Esophagus squamous epithelium (tissue), 5 donors: ENCODE measurements at regions not wholly inside any gene's neighbourhood (a gene's known extent, or its start where the extent isn't known, plus 50 kb on each side); places are given as distances from the start of the nearest gene placed in this dataset.

ENCODE experiments used
- DNase-seq: peaks from one replicate; lab custom pipeline; 2025; lab: John Stamatoyannopoulos, UW
- H3K27ac ChIP-seq, 4 donors: fragments of 200-600 bp; sonication (generic); one replicate each; pipeline ENCODE4 v1.5.1; 2016 to 2019; ENCODE audit warnings: mild to moderate bottlenecking in 1 of 4
- H3K27me3 ChIP-seq, 4 donors: fragments of 200-600 bp; sonication (generic); 1 replicate in 3 of 4; 2 replicates in 1 of 4; pipeline versions ENCODE4 v1.5.1 to v1.6.0; 2017 to 2021; ENCODE audit warnings: antibody characterized with exemption in 1 of 4
- H3K36me3 ChIP-seq, 3 donors: fragments of 200-600 bp; sonication (generic); one replicate each; pipeline ENCODE4 v1.5.1; 2016 to 2019
- H3K4me1 ChIP-seq, 3 donors: fragments of 200-600 bp; sonication (generic); one replicate each; pipeline ENCODE4 v1.5.1; 2017 to 2019
- H3K4me3 ChIP-seq, 4 donors: fragments of 200-600 bp; sonication (generic); 1 replicate in 3 of 4; 2 replicates in 1 of 4; pipeline ENCODE4 v1.5.1; 2016 to 2019; ENCODE audit warnings: mild to moderate bottlenecking in 2 of 4, moderate library complexity in 1 of 4
- H3K9me3 ChIP-seq, 3 donors: fragments of 200-600 bp; sonication (generic); one replicate each; pipeline ENCODE4 v1.5.1; 2016 to 2019
- CTCF ChIP-seq, 6 experiments: fragments of 450-650 bp in 4 of 6; fragments of 200-600 bp in 2 of 6; sonication (generic) in 2 of 6; IDR thresholded peaks; one replicate each; pipeline ENCODE4 v1.5.1; 2016 to 2019; ENCODE audit warnings: antibody characterized with exemption in 6 of 6, mild to moderate bottlenecking in 4 of 6, moderate library complexity in 4 of 6
- POLR2A ChIP-seq, 4 donors: fragments of 450-650 bp; IDR thresholded peaks; one replicate each; pipeline ENCODE4 v1.6.1; 2017; ENCODE audit warnings: antibody characterized with exemption in 4 of 4, mild to moderate bottlenecking in 4 of 4, moderate library complexity in 3 of 4
- WGBS, 2 donors: methylation state at CpG; one replicate each; pipeline ENCODE4 v1.1.5; 2018; 5-methylcytosine and 5-hydroxymethylcytosine counted together
- intact Hi-C: fragments of 100-400 bp; cut with DNase I; formaldehyde crosslinking; loops from one replicate; pipeline ENCODE4 v1.15.0; 2022
- donor health status: DM: yes; HTN: yes; CAD: no.

- Histone ChIP-seq H3K4me3 (no peak overlapping the region), H3K9me3 (peaks cover 0 to 55% (median 6%) of the 10 kb centered on the region in 3 donors), H3K4me1 (no peaks in the 10 kb centered on the region), H3K36me3 (no peaks in the 10 kb centered on the region), H3K27ac (no peak overlapping the region), H3K27me3 (no peaks in the 10 kb centered on the region)
- DNase-seq: no peak
- 78 to 79% methylated on average over 7 to 8 of the region's 8 CpGs for WGBS, 2 donors
- TF ChIP-seq CTCF (IDR thresholded peaks at IDR 0.05): no peak
- no peak for TF ChIP-seq POLR2A (IDR thresholded peaks at IDR 0.05)
- intact Hi-C loops: no loop called here
These were observed 125.9 kb upstream of the USP29 start for GRCh38 chr19:56993851-56994250.

GRCh38 chr19:56994251-56995017 lies 125.4 kb upstream of the USP29 start:
- Histone ChIP-seq H3K4me3 (no peak overlapping the region), H3K36me3 (no peaks in the 10 kb centered on the region), H3K4me1 (no peaks in the 10 kb centered on the region), H3K27ac (no peak overlapping the region), H3K9me3 (peaks cover 0 to 53% (median 6%) of the 10 kb centered on the region in 3 donors), H3K27me3 (no peaks in the 10 kb centered on the region)
- intact Hi-C loops: no loop called here
- TF ChIP-seq CTCF (IDR thresholded peaks at IDR 0.05) (no peak), POLR2A (IDR thresholded peaks at IDR 0.05) (no peak)
- WGBS, 2 donors: 72 to 74% methylated on average over 9 to 16 of the region's 23 CpGs
- no peak for DNase-seq

DNA sequence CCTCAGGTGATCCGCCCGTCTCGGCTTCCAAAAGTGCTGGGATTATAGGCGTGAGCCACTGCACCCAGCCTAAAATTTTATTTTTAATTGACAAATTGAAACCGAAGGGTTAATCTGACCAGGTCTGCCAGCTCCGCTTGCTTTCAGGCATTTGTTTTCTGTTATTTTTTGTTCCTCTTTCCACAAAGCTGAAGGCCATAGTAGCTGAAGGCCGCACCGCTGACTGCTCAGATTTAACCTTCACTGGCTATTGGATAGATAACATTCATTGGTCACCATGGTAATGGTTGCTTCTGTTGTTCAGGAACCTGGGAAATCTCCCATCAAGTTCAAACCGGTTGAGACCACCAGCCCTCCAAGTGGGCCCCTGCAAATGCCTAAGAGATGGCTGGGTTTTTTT lies 124.5 kb upstream of the USP29 start:
- H3K9me3 ChIP-seq: peaks cover 0 to 44% (median 6%) of the 10 kb centered on the region in 3 donors
- no peaks in the 10 kb centered on the region for H3K36me3 ChIP-seq
- no peak for TF ChIP-seq POLR2A (IDR thresholded peaks at IDR 0.05)
- no peak for TF ChIP-seq CTCF (IDR thresholded peaks at IDR 0.05)
- H3K4me3 ChIP-seq: no peak overlapping the region
- H3K4me1 ChIP-seq: no peaks in the 10 kb centered on the region
- no peak for DNase-seq
- WGBS, 2 donors: 50 to 65% methylated on average over 9 of the region's 9 CpGs
- H3K27ac ChIP-seq: no peak overlapping the region
- intact Hi-C loops: no loop called here
- no peaks in the 10 kb centered on the region for H3K27me3 ChIP-seq

GRCh38 chr19:57002195-57002601 lies 117.6 kb upstream of the USP29 start:
- intact Hi-C loops: no loop called here
- no peaks in the 10 kb centered on the region for H3K4me1 ChIP-seq
- no peaks in the 10 kb centered on the region for H3K27me3 ChIP-seq
- peaks cover 0 to 55% (median 3%) of the 10 kb centered on the region in 3 donors for H3K9me3 ChIP-seq
- no peak for TF ChIP-seq CTCF (IDR thresholded peaks at IDR 0.05)
- TF ChIP-seq POLR2A (IDR thresholded peaks at IDR 0.05): no peak
- no peak overlapping the region for H3K4me3 ChIP-seq
- no peaks in the 10 kb centered on the region for H3K36me3 ChIP-seq
- no peak overlapping the region for H3K27ac ChIP-seq
- 88 to 89% methylated on average over 9 to 12 of the region's 19 CpGs for WGBS, 2 donors
- no peak for DNase-seq

DNA sequence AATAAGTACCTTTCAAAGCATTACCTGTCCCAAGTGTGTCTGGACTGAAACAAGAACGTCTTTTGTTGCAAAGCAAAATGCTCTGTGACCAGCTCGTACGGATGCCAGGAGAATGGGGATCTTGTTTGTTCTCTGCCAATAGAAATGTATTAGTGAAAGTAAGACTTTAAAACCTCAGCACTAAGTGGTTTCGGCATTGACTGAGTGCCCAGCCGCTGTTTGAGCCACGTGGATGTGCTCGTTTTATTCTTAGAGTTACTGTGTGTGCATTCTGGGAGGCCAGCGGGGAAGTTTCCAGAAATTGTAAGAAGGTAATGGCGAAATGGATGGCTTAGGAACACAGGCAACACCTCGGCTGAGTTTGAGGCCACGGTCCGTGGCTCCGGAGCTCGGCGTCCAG lies 117.1 kb upstream of the USP29 start:
- TF ChIP-seq CTCF (IDR thresholded peaks at IDR 0.05) (no peak), POLR2A (IDR thresholded peaks at IDR 0.05) (no peak)
- peaks cover 0 to 58% (median 3%) of the 10 kb centered on the region in 3 donors for H3K9me3 ChIP-seq
- H3K36me3 ChIP-seq: no peaks in the 10 kb centered on the region
- 76 to 78% methylated on average over 14 to 15 of the region's 15 CpGs for WGBS, 2 donors
- H3K27ac ChIP-seq: no peak overlapping the region
- intact Hi-C loops: no loop called here
- H3K27me3 ChIP-seq: no peaks in the 10 kb centered on the region
- H3K4me3 ChIP-seq: no peak overlapping the region
- no peaks in the 10 kb centered on the region for H3K4me1 ChIP-seq
- DNase-seq: no peak
